Sigmoid colon (tissue), 6 donors: ENCODE measurements at regions not wholly inside any gene's neighbourhood (a gene's known extent, or its start where the extent isn't known, plus 50 kb on each side); places are given as distances from the start of the nearest gene placed in this dataset.

Source experiments
- DNase-seq: peaks from one replicate; pipeline ENCODE4 v3.0.0-alpha.2; 2019
- H3K27ac ChIP-seq, 4 donors: fragments of 200-600 bp; sonication (generic); one replicate each; pipeline ENCODE4 v1.5.1; 2016 to 2019; ENCODE audit warnings: mild to moderate bottlenecking in 1 of 4
- H3K27me3 ChIP-seq, 3 donors: fragments of 200-600 bp; sonication (generic); one replicate each; pipeline ENCODE4 v1.5.1; 2019; ENCODE audit warnings: mild to moderate bottlenecking in 1 of 3
- H3K36me3 ChIP-seq, 4 donors: fragments of 200-600 bp; sonication (generic); one replicate each; pipeline ENCODE4 v1.5.1; 2016 to 2019
- H3K4me1 ChIP-seq, 4 donors: fragments of 200-600 bp; sonication (generic); one replicate each; pipeline ENCODE4 v1.5.1; 2017 to 2019
- H3K4me3 ChIP-seq, 4 donors: fragments of 200-600 bp; sonication (generic); one replicate each; pipeline ENCODE4 v1.5.1; 2017 to 2019; ENCODE audit warnings: mild to moderate bottlenecking in 2 of 4, moderate library complexity in 1 of 4
- H3K9me3 ChIP-seq, 4 donors: fragments of 200-600 bp in 3 of 4; sonication (generic) in 3 of 4; one replicate each; pipeline versions ENCODE4 v1.5.1 to v1.6.1; 2013 to 2019
- EP300 ChIP-seq, 4 donors: sonication (generic); formaldehyde crosslinking; IDR thresholded peaks; one replicate each; pipeline ENCODE4 v1.6.1; 2017; ENCODE audit warnings: antibody characterized with exemption in 4 of 4
- POLR2A ChIP-seq, 2 donors: fragments of 450-650 bp; IDR thresholded peaks; one replicate each; pipeline ENCODE4 v1.6.1; 2016; ENCODE audit warnings: antibody characterized with exemption in 2 of 2, mild to moderate bottlenecking in 2 of 2, moderate library complexity in 2 of 2
- POLR2AphosphoS5 ChIP-seq, 4 donors: sonication (generic); formaldehyde crosslinking; IDR thresholded peaks; one replicate each; pipeline ENCODE4 v1.6.1; 2017; ENCODE audit warnings: antibody characterized with exemption in 4 of 4
- WGBS, 2 donors: extraction: QIAGEN DNeasy Blood & Tissue Kit; methylation state at CpG; one replicate each; pipeline ENCODE4 v1.1.7; 2013; 5-methylcytosine and 5-hydroxymethylcytosine counted together
- intact Hi-C: fragments of 100-400 bp; cut with DNase I; formaldehyde crosslinking; loops from one replicate; pipeline ENCODE4 v1.15.1; 2023
- TF ChIP-seq, protein P1 (sequence below), 4 experiments: fragments of 450-650 bp in 3 of 4; fragments of 200-600 bp in 1 of 4; IDR thresholded peaks; one replicate each; pipeline ENCODE4 v1.5.1; 2016 to 2019; ENCODE audit warnings: antibody characterized with exemption in 4 of 4, mild to moderate bottlenecking in 3 of 4, moderate library complexity in 2 of 4
- donor health status: healthy with polysubstance abuse.
- donor health status: healthy.

DNA sequence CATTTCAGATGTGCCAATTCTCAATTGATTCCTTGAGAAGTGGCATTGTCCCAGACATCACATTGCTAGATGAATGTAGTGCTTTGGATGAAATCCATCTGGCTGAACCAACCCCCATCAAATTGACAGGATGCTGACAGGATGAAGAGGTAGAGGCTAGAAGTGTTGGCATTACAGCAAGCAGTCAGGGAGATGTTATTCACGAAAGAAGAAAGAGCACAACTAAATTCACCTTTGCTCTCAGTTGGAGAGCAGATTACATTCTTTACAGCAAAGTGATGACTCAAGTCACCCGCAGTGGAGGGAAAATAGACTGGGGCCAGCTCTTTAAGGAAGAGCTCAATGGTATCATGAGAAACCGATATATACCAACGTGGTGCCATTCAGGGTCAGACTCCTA, 259.6 kb downstream of the C4orf33 start:
- Histone ChIP-seq H3K27ac (no peak overlapping the region), H3K4me3 (no peak overlapping the region), H3K4me1 (peaks cover 0 to 17% (median 6%) of the 10 kb centered on the region in 4 donors), H3K9me3 (no peaks in the 10 kb centered on the region), H3K36me3 (no peaks in the 10 kb centered on the region), H3K27me3 (no peaks in the 10 kb centered on the region)
- intact Hi-C loops = no loop called here
- 52 to 80% methylated on average over 4 of the region's 4 CpGs for WGBS, 2 donors
- TF ChIP-seq EP300 (IDR thresholded peaks at IDR 0.05) (no peak), POLR2A (IDR thresholded peaks at IDR 0.05) (no peak), POLR2AphosphoS5 (IDR thresholded peaks at IDR 0.05) (no peak)
- TF ChIP-seq, protein P1, sequence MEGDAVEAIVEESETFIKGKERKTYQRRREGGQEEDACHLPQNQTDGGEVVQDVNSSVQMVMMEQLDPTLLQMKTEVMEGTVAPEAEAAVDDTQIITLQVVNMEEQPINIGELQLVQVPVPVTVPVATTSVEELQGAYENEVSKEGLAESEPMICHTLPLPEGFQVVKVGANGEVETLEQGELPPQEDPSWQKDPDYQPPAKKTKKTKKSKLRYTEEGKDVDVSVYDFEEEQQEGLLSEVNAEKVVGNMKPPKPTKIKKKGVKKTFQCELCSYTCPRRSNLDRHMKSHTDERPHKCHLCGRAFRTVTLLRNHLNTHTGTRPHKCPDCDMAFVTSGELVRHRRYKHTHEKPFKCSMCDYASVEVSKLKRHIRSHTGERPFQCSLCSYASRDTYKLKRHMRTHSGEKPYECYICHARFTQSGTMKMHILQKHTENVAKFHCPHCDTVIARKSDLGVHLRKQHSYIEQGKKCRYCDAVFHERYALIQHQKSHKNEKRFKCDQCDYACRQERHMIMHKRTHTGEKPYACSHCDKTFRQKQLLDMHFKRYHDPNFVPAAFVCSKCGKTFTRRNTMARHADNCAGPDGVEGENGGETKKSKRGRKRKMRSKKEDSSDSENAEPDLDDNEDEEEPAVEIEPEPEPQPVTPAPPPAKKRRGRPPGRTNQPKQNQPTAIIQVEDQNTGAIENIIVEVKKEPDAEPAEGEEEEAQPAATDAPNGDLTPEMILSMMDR (IDR thresholded peaks at IDR 0.05) = no peak
- no peak for DNase-seq

- Histone ChIP-seq H3K9me3 (no peaks in the 10 kb centered on the region), H3K27me3 (no peaks in the 10 kb centered on the region), H3K4me1 (peaks cover 0 to 26% (median 15%) of the 10 kb centered on the region in 4 donors), H3K36me3 (no peaks in the 10 kb centered on the region), H3K27ac (no peak overlapping the region), H3K4me3 (no peak overlapping the region)
- TF ChIP-seq, protein P1 (IDR thresholded peaks at IDR 0.05) = no peak
- no peak for TF ChIP-seq POLR2AphosphoS5 (IDR thresholded peaks at IDR 0.05)
- no peak for TF ChIP-seq POLR2A (IDR thresholded peaks at IDR 0.05)
- TF ChIP-seq EP300 (IDR thresholded peaks at IDR 0.05) = no peak
- intact Hi-C loops = no loop called here
- DNase-seq = no peak
Observed at GRCh38 chr4:129358571-129358970, 262.6 kb downstream of the C4orf33 start.

- H3K27me3 ChIP-seq = no peaks in the 10 kb centered on the region
- DNase-seq = no peak
- no peak overlapping the region for H3K27ac ChIP-seq
- H3K4me1 ChIP-seq = peaks cover 0 to 33% (median 20%) of the 10 kb centered on the region in 4 donors
- intact Hi-C loops = no loop called here
- H3K36me3 ChIP-seq = no peaks in the 10 kb centered on the region
- no peak overlapping the region for H3K4me3 ChIP-seq
- TF ChIP-seq POLR2AphosphoS5 (IDR thresholded peaks at IDR 0.05) (no peak), EP300 (IDR thresholded peaks at IDR 0.05) (no peak), POLR2A (IDR thresholded peaks at IDR 0.05) (no peak)
- TF ChIP-seq, protein P1 (IDR thresholded peaks at IDR 0.05) = no peak
- H3K9me3 ChIP-seq = no peaks in the 10 kb centered on the region
Observed at GRCh38 chr4:129359461-129359860, 263.5 kb downstream of the C4orf33 start.

- TF ChIP-seq, protein P1 (IDR thresholded peaks at IDR 0.05) = peak; percentile 55 to 74 (median 68)
- no peak for TF ChIP-seq EP300 (IDR thresholded peaks at IDR 0.05)
- Histone ChIP-seq H3K27ac (no peak overlapping the region), H3K4me1 (peaks cover 0 to 24% (median 16%) of the 10 kb centered on the region in 4 donors), H3K27me3 (no peaks in the 10 kb centered on the region), H3K4me3 (no peak overlapping the region), H3K9me3 (no peaks in the 10 kb centered on the region), H3K36me3 (no peaks in the 10 kb centered on the region)
- WGBS, 2 donors = 10 to 17% methylated on average over 5 of the region's 5 CpGs
- intact Hi-C loops = loop anchor here (1.0 kb wide), 1 partner anchor 279 kb away; no protein-coding TSS in a partner anchor
- DNase-seq = no peak
Observed at GRCh38 chr4:129362691-129363274, 266.8 kb downstream of the C4orf33 start.
